Inflammatory macrophage treated with lipopolysaccharide for 4 hours (primary cell): ENCODE measurements at regions not wholly inside any gene's neighbourhood (a gene's known extent, or its start where the extent isn't known, plus 50 kb on each side); places are given as distances from the start of the nearest gene placed in this dataset.
"Not testable (repeated sequence)": the region's sequence is repeated elsewhere in the genome, so short reads cannot be mapped to it uniquely, and the experiment has no call there.

Source experiments
- DNase-seq: peaks from one replicate; pipeline ENCODE4 v3.0.0-alpha.2; 2020

GRCh38 chr5:156169495-156169894 lies 157.5 kb upstream of the SGCD start:
- DNase-seq, result no peak

GRCh38 chr5:156170351-156170961 lies 156.5 kb upstream of the SGCD start:
- no peak for DNase-seq

GRCh38 chr5:156174225-156174624 lies 152.7 kb upstream of the SGCD start:
- no peak for DNase-seq

- DNase-seq, result no peak
Observed at GRCh38 chr5:156178117-156178516, 148.8 kb upstream of the SGCD start.

- DNase-seq, result no peak
Observed at GRCh38 chr5:156181656-156182055, 145.3 kb upstream of the SGCD start.

- DNase-seq, result no peak
Observed at GRCh38 chr5:156182174-156182967, 144.6 kb upstream of the SGCD start.

- DNase-seq, result no peak
Observed at GRCh38 chr5:156186760-156187159, 140.2 kb upstream of the SGCD start.

- DNase-seq, result no peak
Observed at GRCh38 chr5:156188016-156188415, 138.9 kb upstream of the SGCD start.

GRCh38 chr5:156189628-156190027 lies 137.3 kb upstream of the SGCD start:
- no peak for DNase-seq

- no peak for DNase-seq
Observed at GRCh38 chr5:156191547-156191946, 135.4 kb upstream of the SGCD start.

- DNase-seq, result no peak
Observed at GRCh38 chr5:156197042-156197635, 129.8 kb upstream of the SGCD start.

- DNase-seq, result no peak
Observed at GRCh38 chr5:156199045-156199444, 127.9 kb upstream of the SGCD start.

GRCh38 chr5:156200938-156201787 lies 125.8 kb upstream of the SGCD start:
- DNase-seq, result no peak

GRCh38 chr5:156201788-156202403 lies 125.1 kb upstream of the SGCD start:
- no peak for DNase-seq

GRCh38 chr5:156208271-156208670 lies 118.7 kb upstream of the SGCD start:
- DNase-seq, result no peak

- no peak for DNase-seq
Observed at GRCh38 chr5:156218367-156219158, 108.4 kb upstream of the SGCD start.

- DNase-seq, result no peak
Observed at GRCh38 chr5:156219483-156220005, 107.4 kb upstream of the SGCD start.

GRCh38 chr5:156221816-156222215 lies 105.1 kb upstream of the SGCD start:
- no peak for DNase-seq

- DNase-seq, result no peak
Observed at GRCh38 chr5:156223547-156223946, 103.4 kb upstream of the SGCD start.

- DNase-seq, result not testable (repeated sequence)
Observed at GRCh38 chr5:156226485-156226884, 100.5 kb upstream of the SGCD start.

GRCh38 chr5:156230887-156231286 lies 96.1 kb upstream of the SGCD start:
- DNase-seq, result no peak
